ENCODE measurements at regions not wholly inside any gene's neighbourhood (a gene's known extent, or its start where the extent isn't known, plus 50 kb on each side); places are given as distances from the start of the nearest gene placed in this dataset.

DNA sequence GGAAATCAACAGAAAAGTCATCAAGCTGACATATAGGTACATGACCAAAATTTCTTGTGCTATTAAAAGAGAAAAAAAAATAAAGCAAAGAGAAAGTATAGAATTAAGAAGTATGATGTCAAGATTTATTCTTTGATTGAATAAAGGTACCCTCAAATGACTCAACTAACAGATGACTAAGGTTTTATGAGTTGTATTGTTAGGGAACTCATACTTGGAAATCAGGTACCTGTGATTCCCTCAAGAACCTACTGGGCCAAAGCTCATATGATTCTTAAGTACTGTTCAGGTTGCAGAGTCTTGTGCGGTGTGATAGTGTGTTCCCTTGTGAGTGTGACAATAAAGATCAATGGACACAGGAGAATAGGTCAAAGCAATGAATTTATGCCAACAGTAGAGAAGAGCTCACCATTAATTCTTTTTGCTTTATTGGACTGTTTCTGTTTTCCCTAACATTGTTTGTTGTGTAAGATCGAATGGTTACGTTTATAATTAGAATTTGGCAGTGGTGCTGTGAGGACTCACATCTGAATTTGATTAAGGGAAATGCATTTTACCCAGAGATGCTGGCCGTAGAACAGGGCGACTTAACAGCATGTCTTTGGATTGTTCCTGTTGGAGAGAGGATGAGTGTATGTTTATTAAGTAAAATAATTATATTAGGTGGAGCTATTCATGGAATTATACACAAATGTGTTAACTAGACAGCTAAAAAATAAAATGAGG lies 293.2 kb upstream of the SEMA3D start:
- no peak overlapping the region for H3K27ac ChIP-seq
- ChIA-PET POLR2A (ENCODE audit: low non-redundant PET) (no interaction called here), CTCF (no interaction called here)
- no peak for DNase-seq (ENCODE audit: low spot score)
- TF ChIP-seq, protein P1, sequence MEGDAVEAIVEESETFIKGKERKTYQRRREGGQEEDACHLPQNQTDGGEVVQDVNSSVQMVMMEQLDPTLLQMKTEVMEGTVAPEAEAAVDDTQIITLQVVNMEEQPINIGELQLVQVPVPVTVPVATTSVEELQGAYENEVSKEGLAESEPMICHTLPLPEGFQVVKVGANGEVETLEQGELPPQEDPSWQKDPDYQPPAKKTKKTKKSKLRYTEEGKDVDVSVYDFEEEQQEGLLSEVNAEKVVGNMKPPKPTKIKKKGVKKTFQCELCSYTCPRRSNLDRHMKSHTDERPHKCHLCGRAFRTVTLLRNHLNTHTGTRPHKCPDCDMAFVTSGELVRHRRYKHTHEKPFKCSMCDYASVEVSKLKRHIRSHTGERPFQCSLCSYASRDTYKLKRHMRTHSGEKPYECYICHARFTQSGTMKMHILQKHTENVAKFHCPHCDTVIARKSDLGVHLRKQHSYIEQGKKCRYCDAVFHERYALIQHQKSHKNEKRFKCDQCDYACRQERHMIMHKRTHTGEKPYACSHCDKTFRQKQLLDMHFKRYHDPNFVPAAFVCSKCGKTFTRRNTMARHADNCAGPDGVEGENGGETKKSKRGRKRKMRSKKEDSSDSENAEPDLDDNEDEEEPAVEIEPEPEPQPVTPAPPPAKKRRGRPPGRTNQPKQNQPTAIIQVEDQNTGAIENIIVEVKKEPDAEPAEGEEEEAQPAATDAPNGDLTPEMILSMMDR (conservative IDR thresholded peaks at IDR 0.05; ENCODE audit: low read depth): no peak

DNA sequence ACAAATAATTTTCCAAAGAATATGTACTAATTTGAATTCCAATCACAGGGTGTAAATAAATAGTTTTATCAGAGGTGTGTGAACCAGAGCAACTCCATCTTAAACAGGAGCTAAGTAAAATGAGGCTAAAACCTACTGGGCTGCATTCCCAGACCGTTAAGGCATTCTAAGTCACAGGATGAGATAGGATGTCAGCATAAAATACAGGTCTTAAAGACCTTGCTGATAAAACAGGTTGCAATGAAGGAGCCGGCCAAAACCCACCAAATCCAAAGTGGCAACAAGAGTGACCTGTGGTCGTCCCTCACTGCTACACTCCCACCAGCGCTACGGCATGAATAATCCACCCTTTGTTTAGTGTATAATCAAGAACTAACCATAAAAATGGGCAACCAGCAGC lies 291.7 kb upstream of the SEMA3D start:
- CTCF ChIA-PET: no interaction called here
- POLR2A ChIA-PET (ENCODE audit: low non-redundant PET): no interaction called here
- DNase-seq (ENCODE audit: low spot score): no peak
- H3K27ac ChIP-seq: no peak overlapping the region
- TF ChIP-seq, protein P1 (conservative IDR thresholded peaks at IDR 0.05; ENCODE audit: low read depth): no peak

DNA sequence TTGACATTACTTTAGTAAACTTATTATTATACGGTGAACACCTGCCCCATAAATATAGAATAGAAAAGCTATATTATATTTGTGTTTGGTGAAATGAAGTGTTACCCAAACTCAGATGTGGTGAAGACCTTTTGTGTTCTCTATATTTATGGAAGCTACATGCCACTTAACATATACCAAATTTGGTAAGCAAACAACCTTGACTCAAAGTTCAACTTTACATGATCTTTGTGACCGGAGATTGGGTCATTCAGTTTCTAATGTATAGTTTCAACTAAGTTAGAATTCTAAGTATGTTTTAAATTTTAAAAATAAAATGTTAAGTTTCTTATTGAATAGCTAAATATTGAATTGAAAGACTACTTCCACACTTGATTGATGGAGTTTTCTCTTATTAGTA lies 288.6 kb upstream of the SEMA3D start:
- ChIA-PET POLR2A (ENCODE audit: low non-redundant PET) (no interaction called here), CTCF (no interaction called here)
- TF ChIP-seq, protein P1 (conservative IDR thresholded peaks at IDR 0.05; ENCODE audit: low read depth): no peak
- no peak overlapping the region for H3K27ac ChIP-seq
- DNase-seq (ENCODE audit: low spot score): no peak

DNA sequence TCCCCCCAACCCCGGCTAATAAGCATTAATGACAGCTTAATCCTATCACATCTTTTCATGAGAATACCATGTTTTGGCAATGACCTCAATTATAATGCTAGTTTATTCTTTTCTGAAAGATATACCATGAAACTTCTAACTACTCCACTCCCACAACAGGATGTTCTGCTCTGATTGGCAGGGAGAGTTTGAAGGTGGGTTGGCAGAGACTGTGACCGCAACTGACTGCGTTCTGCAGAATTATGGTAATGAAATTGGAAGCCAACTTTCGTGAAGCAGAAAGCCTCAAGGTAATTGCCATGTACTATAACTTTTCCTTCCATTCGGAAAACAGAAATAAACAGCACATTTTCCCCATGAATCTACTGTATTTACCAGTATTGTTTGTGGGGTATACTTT lies 288.2 kb upstream of the SEMA3D start:
- TF ChIP-seq, protein P1 (conservative IDR thresholded peaks at IDR 0.05; ENCODE audit: low read depth): no peak
- no peak overlapping the region for H3K27ac ChIP-seq
- ChIA-PET POLR2A (ENCODE audit: low non-redundant PET) (no interaction called here), CTCF (no interaction called here)
- DNase-seq (ENCODE audit: low spot score): no peak

DNA sequence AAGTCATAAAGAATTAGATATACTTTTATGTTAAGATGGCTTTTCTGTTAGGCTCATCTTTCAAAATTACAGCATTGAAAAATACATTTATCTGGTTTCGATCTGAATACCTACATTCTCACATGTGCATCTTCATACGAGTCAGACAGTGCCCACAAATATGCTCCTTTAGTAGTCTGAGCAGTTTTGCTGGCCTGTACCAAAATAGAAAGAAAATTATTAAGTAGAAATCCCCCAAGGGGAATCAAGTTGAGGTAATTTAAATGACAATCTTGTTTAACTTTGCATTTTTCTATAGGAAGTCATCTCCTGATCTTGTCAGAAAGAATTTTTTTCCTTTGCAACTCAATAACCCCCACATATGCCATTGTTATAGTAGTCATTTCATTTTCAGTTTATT lies 287.4 kb upstream of the SEMA3D start:
- ChIA-PET POLR2A (ENCODE audit: low non-redundant PET) (no interaction called here), CTCF (no interaction called here)
- no peak overlapping the region for H3K27ac ChIP-seq
- TF ChIP-seq, protein P1 (conservative IDR thresholded peaks at IDR 0.05; ENCODE audit: low read depth): no peak
- no peak for DNase-seq (ENCODE audit: low spot score)

DNA sequence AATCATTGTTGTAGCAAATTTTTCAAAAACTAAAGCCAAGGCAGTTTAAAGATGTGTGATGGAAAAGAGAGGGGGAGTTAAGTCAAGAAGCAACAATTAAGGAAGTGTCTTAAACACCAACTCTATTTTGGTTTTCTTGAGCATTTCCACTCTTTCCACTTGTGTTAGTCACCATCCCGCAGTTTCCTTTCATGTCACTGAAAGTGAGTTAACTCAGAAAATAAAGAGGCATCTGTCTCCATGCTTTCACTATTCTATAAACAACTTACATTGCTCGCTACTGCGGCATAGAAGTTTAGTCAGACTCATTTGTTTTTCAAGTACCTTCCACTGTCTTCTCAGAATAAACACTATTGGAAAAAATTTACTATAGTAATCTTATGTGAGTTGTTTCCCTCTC lies 284.9 kb upstream of the SEMA3D start:
- TF ChIP-seq, protein P1 (conservative IDR thresholded peaks at IDR 0.05; ENCODE audit: low read depth): no peak
- no peak for DNase-seq (ENCODE audit: low spot score)
- CTCF ChIA-PET: no interaction called here
- POLR2A ChIA-PET (ENCODE audit: low non-redundant PET): no interaction called here
- H3K27ac ChIP-seq: no peak overlapping the region

Measured in RWPE1 (cell line).